ENCODE measurements at regions not wholly inside any gene's neighbourhood (a gene's known extent, or its start where the extent isn't known, plus 50 kb on each side); places are given as distances from the start of the nearest gene placed in this dataset.

DNA sequence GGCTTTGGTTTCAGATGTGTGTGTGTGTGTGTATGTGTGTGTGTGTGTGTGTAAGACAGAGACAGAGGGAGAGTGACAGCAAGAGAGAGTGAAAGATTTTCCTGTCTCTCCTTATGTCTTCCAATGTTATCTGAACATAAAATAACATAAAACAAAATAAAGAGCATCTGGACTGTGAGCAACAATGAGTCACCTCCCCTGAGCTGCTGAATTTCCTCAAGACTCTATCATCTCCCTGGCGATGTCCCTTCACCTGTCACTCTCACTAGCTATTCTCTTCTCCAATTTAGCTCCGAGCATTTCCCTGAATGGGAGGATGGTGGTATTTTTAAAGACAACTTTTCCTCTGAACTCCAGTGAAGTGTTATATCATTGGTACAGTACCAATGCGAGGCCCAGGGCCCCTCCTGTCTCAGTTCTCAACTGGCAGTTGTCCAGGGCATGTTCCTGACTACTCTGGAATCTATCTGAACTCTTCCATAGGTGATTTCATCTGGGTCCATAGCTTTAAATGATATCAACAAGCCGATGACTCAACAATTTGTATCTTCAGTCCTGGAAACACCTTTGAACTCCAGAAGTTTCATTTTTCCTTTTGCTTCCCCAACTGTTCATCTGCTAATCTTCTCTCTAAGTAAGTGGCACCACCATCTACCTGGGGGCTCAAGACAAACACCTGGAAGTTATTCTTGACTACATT lies 195.0 kb upstream of the CLNK start:
- H3K4me3 Mint-ChIP-seq = no peak overlapping the region
- H3K27ac Mint-ChIP-seq (ENCODE audit: low read depth) = no peak overlapping the region
- H3K36me3 Mint-ChIP-seq (ENCODE audit: insufficient read depth) = no peaks in the 10 kb centered on the region
- DNase-seq (ENCODE audit: low spot score in 2 of 2) (no peak), ATAC-seq (replicated peaks; ENCODE audit: extremely low read depth, poor library complexity, severe bottlenecking) (no peak)
- no peaks in the 10 kb centered on the region for H3K4me1 Mint-ChIP-seq
- no peaks in the 10 kb centered on the region for H3K27me3 Mint-ChIP-seq
- peaks cover 7% of the 10 kb centered on the region for H3K9me3 Mint-ChIP-seq

DNA sequence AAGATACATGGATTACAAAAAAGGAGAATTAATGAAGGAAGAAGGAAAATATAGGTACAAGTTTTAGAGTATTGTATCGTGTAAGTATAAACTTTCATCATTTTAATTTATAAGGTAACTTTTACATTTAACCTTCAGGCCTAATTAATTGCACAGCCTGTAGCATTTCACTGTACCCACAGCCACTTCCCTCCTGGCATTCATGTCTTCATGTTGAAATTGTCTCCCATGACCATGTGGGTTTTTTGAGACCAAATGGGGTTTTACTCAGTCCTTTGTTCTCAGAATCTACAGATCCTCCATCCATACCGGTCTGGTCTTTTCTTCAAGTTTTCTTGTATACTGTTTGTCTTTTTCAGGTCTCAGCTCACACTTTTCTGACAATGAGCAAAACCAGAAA lies 194.3 kb upstream of the CLNK start:
- ATAC-seq (replicated peaks; ENCODE audit: extremely low read depth, poor library complexity, severe bottlenecking) = no peak
- no peak overlapping the region for H3K4me3 Mint-ChIP-seq
- DNase-seq (ENCODE audit: low spot score in 2 of 2) = no peak

DNA sequence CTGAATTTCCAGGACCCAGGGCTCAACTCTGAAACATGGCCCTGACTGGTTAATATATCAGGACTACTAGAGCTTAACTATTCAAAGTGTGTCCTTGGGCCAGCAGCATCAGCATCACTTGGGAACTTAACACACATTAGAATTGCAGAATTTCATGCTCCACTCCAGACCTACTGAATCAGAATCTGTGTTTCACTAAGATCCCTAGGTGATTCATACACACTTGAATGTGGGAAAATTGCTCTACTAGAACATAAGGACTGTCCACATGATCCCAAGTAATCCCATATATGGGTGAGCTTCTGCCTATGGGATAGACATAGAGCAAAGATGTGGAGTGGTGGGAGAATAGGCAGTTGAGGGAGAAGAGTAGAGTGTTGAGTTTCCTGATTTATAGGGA lies 192.5 kb upstream of the CLNK start:
- Mint-ChIP-seq H3K9me3 (peaks cover 7% of the 10 kb centered on the region), H3K27ac (ENCODE audit: low read depth) (no peak overlapping the region), H3K4me3 (no peak overlapping the region), H3K4me1 (no peaks in the 10 kb centered on the region), H3K27me3 (no peaks in the 10 kb centered on the region), H3K36me3 (ENCODE audit: insufficient read depth) (no peaks in the 10 kb centered on the region)
- DNase-seq (ENCODE audit: low spot score in 2 of 2) = no peak
- no peak for ATAC-seq (replicated peaks; ENCODE audit: extremely low read depth, poor library complexity, severe bottlenecking)

More for the DNA sequence above, 194.3 kb upstream of the CLNK start:
- Mint-ChIP-seq H3K27me3 (no peaks in the 10 kb centered on the region), H3K4me1 (no peaks in the 10 kb centered on the region), H3K36me3 (ENCODE audit: insufficient read depth) (no peaks in the 10 kb centered on the region), H3K9me3 (peaks cover 7% of the 10 kb centered on the region), H3K27ac (ENCODE audit: low read depth) (no peak overlapping the region)

DNA sequence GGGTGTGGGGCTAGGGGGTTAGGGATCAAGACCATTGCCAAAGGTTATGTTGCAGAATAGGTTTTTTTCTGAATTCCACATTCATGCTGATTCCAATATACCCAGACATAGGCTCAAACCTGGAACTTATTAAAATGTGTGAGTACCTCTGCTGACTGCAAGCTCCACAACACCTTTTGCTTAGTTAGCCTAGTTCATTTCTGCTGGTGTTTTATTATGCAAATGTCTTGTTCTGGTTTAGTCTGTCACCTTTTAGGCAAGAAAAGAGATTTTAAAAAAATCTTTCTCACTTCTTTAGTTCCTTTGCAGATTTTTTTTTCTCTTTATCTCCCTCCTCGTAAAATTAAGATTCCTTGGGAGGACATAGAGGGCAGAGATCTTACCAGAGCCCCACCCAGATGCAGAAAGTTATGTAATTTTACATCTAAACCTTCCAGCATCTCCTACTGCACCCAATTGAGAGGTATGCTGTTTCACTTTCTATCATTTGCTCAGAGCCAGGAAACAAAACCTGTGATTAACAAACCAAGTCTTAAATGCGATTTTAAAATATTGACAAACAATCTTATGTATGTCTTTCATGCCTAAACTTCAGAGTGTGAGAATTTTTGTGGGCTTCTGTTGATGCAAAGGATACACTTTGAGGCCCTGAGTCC lies 190.7 kb upstream of the CLNK start:
- no peaks in the 10 kb centered on the region for H3K27me3 Mint-ChIP-seq
- H3K36me3 Mint-ChIP-seq (ENCODE audit: insufficient read depth) = no peaks in the 10 kb centered on the region
- H3K9me3 Mint-ChIP-seq = peaks cover 4% of the 10 kb centered on the region
- no peak overlapping the region for H3K4me3 Mint-ChIP-seq
- no peaks in the 10 kb centered on the region for H3K4me1 Mint-ChIP-seq
- no peak overlapping the region for H3K27ac Mint-ChIP-seq (ENCODE audit: low read depth)
- no peak for ATAC-seq (replicated peaks; ENCODE audit: extremely low read depth, poor library complexity, severe bottlenecking)
- DNase-seq (ENCODE audit: low spot score in 2 of 2) = no peak

DNA sequence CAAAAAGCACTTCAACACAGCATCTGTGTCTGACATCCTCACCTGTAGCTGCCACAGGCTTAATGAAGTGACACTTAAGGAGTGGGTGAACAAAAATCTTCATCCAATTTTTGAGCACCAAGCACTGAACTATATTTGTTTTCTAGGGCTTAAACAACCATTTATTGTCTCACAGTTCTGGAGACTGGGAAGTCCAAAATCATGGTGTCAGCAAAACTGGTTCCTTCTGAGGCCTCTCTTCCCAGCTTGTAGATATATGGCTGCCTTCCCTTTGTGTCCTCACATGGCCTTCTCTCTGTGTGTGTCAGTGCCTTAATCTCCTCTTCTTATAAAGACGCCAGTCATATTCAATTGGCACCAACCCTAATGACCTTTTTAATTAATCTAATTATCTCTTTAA lies 189.2 kb upstream of the CLNK start:
- H3K27me3 Mint-ChIP-seq = no peaks in the 10 kb centered on the region
- no peaks in the 10 kb centered on the region for H3K36me3 Mint-ChIP-seq (ENCODE audit: insufficient read depth)

DNA sequence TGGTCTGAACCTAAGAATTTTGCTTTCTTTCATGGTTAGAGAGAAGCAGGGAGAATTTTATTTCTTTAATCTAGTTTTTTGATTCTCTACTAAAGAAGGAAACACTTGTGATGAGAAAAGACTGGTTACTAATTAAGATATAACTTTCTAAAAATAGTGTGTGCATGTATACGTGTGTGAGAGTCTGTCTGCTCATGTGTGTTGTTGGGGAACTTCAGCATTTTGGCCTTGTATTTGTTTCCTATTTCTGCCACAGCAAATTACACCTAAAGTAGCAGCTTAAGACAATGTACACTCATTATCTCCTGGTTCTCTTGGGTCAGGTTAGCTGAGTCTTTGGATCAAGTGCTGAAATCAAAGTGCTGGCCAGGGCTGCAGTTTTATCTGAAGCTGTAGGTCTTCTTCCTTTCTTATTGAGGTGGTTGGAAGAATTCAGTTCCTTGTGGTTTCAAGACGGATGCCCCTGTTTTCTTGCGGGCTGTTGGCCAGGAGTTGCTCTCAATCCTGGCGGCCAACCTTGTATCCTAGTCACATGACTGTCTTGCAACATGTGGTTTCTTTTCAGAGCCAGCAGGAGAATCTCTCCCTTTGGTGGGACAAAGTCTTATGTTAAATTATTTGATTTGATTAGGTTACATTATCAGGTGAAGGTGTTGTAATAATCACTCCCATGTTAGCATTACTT lies 188.4 kb upstream of the CLNK start:
- ATAC-seq (replicated peaks; ENCODE audit: extremely low read depth, poor library complexity, severe bottlenecking) (no peak), DNase-seq (ENCODE audit: low spot score in 2 of 2) (no peak)
- Mint-ChIP-seq H3K27me3 (no peaks in the 10 kb centered on the region), H3K4me1 (no peaks in the 10 kb centered on the region), H3K9me3 (peaks cover 3% of the 10 kb centered on the region), H3K36me3 (ENCODE audit: insufficient read depth) (no peaks in the 10 kb centered on the region), H3K27ac (ENCODE audit: low read depth) (no peak overlapping the region), H3K4me3 (no peak overlapping the region)

More for the DNA sequence above, 189.2 kb upstream of the CLNK start:
- DNase-seq (ENCODE audit: low spot score in 2 of 2) (no peak), ATAC-seq (replicated peaks; ENCODE audit: extremely low read depth, poor library complexity, severe bottlenecking) (no peak)
- H3K27ac Mint-ChIP-seq (ENCODE audit: low read depth) = no peak overlapping the region
- no peak overlapping the region for H3K4me3 Mint-ChIP-seq
- no peaks in the 10 kb centered on the region for H3K4me1 Mint-ChIP-seq
- no peaks in the 10 kb centered on the region for H3K9me3 Mint-ChIP-seq

DNA sequence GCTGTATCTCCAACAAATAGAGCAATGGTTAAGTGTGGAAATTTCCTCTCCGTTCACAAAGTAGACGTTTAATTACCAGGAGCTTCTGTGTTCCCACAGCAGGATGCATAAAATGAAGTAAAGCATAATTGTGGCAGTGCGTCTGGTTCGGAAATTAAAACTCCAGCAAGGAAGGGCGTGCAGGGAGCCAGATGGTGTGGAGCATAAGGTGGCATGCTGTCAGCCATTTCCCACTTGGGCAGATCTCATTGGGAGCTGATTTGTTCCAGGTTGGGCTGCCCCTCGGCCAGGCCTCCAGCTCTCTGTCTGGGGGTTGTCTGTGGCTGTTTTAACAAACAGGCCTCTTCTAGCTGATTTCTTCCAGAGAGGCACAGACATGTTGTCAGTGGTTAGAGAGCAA lies 182.1 kb upstream of the CLNK start:
- Mint-ChIP-seq H3K36me3 (ENCODE audit: insufficient read depth) (no peaks in the 10 kb centered on the region), H3K4me1 (no peaks in the 10 kb centered on the region), H3K27me3 (no peaks in the 10 kb centered on the region), H3K4me3 (no peak overlapping the region), H3K27ac (ENCODE audit: low read depth) (no peak overlapping the region), H3K9me3 (peaks cover 11% of the 10 kb centered on the region)
- DNase-seq (ENCODE audit: low spot score in 2 of 2) (no peak), ATAC-seq (replicated peaks; ENCODE audit: extremely low read depth, poor library complexity, severe bottlenecking) (no peak)

DNA sequence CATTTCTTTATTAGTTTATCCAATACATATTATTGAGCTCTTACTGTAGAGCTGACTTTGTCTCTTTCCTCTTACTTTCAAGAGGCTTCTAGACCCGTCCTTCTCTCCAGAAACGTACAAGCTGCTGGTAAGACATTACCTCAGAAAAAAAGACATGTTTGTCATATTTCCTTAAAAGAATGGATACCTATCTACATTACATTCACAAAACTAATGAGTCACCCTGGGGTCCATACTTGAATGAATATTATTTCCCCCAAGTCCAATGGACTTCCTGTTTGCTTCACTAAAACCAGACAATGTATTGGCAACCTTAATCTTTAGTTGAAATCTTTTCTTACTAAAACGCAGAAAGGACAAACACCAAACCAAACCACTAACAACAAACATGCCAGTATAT lies 176.5 kb upstream of the CLNK start:
- H3K4me3 Mint-ChIP-seq = no peak overlapping the region
- no peaks in the 10 kb centered on the region for H3K4me1 Mint-ChIP-seq
- H3K27me3 Mint-ChIP-seq = no peaks in the 10 kb centered on the region
- no peak overlapping the region for H3K27ac Mint-ChIP-seq (ENCODE audit: low read depth)
- ATAC-seq (replicated peaks; ENCODE audit: extremely low read depth, poor library complexity, severe bottlenecking) (no peak), DNase-seq (ENCODE audit: low spot score in 2 of 2) (no peak)
- H3K36me3 Mint-ChIP-seq (ENCODE audit: insufficient read depth) = no peaks in the 10 kb centered on the region
- H3K9me3 Mint-ChIP-seq = peaks cover 5% of the 10 kb centered on the region

DNA sequence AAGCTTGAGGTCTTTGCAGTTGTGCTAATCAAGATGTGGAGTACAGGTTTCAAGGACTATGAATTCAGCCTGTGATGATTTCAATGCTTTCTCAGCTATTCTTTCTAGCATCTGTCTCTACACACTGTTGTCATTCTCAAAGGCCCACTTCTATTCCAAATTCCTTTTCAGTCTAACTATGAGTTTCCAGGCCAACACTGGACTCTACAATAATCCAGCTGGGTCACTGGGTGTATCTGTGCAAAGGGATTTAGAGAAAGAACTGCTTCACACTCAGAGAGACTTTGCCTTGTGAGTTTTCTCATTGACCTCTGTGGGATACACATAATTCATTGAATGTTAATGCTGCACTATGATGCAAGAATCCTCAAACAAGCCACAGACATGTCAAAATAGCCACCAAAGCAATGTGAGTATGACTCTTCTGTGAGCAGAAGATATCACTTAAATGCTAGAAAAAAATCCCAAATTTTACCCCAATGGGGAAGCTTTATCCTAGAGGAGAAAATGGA lies 171.8 kb upstream of the CLNK start:
- no peak overlapping the region for H3K4me3 Mint-ChIP-seq

DNA sequence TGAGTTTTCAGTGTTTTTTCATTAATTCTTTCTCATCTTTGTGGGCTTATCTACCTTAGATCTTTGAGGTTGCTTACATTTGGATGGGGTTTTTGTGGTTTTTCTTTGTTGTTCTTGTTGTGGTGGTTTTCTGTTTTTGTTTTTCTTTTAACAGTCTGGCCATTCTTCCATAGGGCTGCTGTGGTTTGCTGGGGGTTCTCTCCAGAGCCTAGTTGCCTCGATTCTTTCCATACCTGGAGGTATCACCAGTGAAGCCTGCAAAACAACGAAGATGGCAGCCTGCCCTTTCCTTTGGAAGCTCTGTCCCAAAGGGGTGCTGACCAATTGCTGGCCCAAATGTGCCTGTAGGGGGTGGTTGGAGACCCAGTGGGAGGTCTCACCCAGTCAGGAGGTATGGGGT lies 168.6 kb upstream of the CLNK start:
- DNase-seq (ENCODE audit: low spot score in 2 of 2) (no peak), ATAC-seq (replicated peaks; ENCODE audit: extremely low read depth, poor library complexity, severe bottlenecking) (no peak)
- Mint-ChIP-seq H3K27ac (ENCODE audit: low read depth) (no peak overlapping the region), H3K27me3 (no peaks in the 10 kb centered on the region), H3K4me1 (no peaks in the 10 kb centered on the region), H3K36me3 (ENCODE audit: insufficient read depth) (no peaks in the 10 kb centered on the region), H3K9me3 (no peaks in the 10 kb centered on the region), H3K4me3 (no peak overlapping the region)

More for the DNA sequence above, 171.8 kb upstream of the CLNK start:
- Mint-ChIP-seq H3K27me3 (no peaks in the 10 kb centered on the region), H3K27ac (ENCODE audit: low read depth) (no peak overlapping the region), H3K9me3 (no peaks in the 10 kb centered on the region), H3K36me3 (ENCODE audit: insufficient read depth) (no peaks in the 10 kb centered on the region), H3K4me1 (no peaks in the 10 kb centered on the region)
- DNase-seq (ENCODE audit: low spot score in 2 of 2) (no peak), ATAC-seq (replicated peaks; ENCODE audit: extremely low read depth, poor library complexity, severe bottlenecking) (no peak)

DNA sequence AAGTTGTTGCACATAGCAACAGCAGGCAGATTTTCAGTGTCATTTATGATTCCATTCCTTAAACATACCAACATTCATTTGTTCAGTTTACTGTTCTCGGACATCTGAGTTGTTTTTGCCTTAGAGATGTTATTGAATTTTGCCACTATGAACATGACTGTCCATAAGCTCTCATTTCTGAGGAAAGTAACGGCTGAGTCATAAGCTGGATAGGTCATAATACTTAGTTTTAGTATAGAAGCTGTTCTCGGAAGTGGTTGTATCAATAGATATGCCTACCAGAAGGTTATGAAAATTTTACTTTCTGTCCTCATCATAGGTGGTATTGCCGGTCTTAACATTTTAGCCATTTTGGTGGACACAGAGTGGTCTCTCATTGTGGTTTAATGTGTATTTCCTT lies 157.1 kb upstream of the CLNK start:
- Mint-ChIP-seq H3K36me3 (ENCODE audit: insufficient read depth) (no peaks in the 10 kb centered on the region), H3K9me3 (no peaks in the 10 kb centered on the region), H3K27me3 (no peaks in the 10 kb centered on the region), H3K4me3 (no peak overlapping the region), H3K27ac (ENCODE audit: low read depth) (no peak overlapping the region), H3K4me1 (no peaks in the 10 kb centered on the region)
- no peak for ATAC-seq (replicated peaks; ENCODE audit: extremely low read depth, poor library complexity, severe bottlenecking)
- DNase-seq (ENCODE audit: low spot score in 2 of 2) = no peak

DNA sequence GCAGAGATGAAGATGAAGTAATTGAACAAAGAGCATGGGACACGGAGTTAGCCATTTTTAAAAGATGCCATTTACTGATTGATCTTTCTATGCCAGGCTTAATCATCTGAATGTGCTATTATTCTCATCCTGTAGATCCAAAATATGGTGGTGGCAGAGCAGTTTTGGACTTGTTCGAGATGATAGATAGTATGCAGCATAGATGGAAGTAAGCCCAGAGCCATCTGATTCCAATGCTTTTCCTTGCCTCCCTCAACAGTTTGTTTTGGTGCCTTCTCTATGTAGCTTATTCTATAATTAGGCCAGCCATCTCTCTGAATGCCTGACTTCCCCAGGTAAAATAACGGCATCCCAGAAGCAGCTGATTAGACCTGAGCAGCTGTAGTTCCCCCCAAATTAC lies 152.6 kb upstream of the CLNK start:
- Mint-ChIP-seq H3K27ac (ENCODE audit: low read depth) (no peak overlapping the region), H3K9me3 (peaks cover 5% of the 10 kb centered on the region), H3K27me3 (no peaks in the 10 kb centered on the region), H3K36me3 (ENCODE audit: insufficient read depth) (no peaks in the 10 kb centered on the region), H3K4me1 (no peaks in the 10 kb centered on the region), H3K4me3 (no peak overlapping the region)
- ATAC-seq (replicated peaks; ENCODE audit: extremely low read depth, poor library complexity, severe bottlenecking) (no peak), DNase-seq (ENCODE audit: low spot score in 2 of 2) (no peak)

All from central memory CD8-positive, alpha-beta T cell (primary cell).